ENCODE measurements at regions not wholly inside any gene's neighbourhood (a gene's known extent, or its start where the extent isn't known, plus 50 kb on each side); places are given as distances from the start of the nearest gene placed in this dataset.

- ChIA-PET CTCF (no interaction called here), POLR2A (no interaction called here)
- no peak overlapping the region for H3K27ac ChIP-seq (ENCODE audit: low read length)
- intact Hi-C loops (cut with micrococcal nuclease; ENCODE audit: unreplicated experiment) = no loop called here
- in situ Hi-C loops (cut with HindIII; ENCODE audit: low pct_unique_long_range_greater_than_20kb, low sequenced_read_pairs) = no loop called here
- ATAC-seq (no peak), DNase-seq (ENCODE audit: low read depth, low spot score) (no peak)
- H3K27me3 ChIP-seq (ENCODE audit: control insufficient read depth, insufficient read depth, low read length) = no peaks in the 10 kb centered on the region
- H3K9me3 ChIP-seq (ENCODE audit: control insufficient read depth, insufficient read depth, low read depth, low read length) = no peaks in the 10 kb centered on the region
- H3K36me3 ChIP-seq (ENCODE audit: control insufficient read depth, insufficient read depth, low read length) = no peaks in the 10 kb centered on the region
- no peaks in the 10 kb centered on the region for H3K4me1 ChIP-seq (ENCODE audit: control insufficient read depth, insufficient read depth, low read length)
- no TSS peak for BruUV-seq (replicated peaks)
- no peak for TF ChIP-seq TCF7L2 (IDR thresholded peaks at IDR 0.05; ENCODE audit: low read depth, low read length)
- no peak for TF ChIP-seq REST (IDR thresholded peaks at IDR 0.05; ENCODE audit: insufficient read depth in 1 of 2, low read depth in 2 of 2, low read length in 1 of 2)
- TF ChIP-seq POLR2AphosphoS5 (IDR thresholded peaks at IDR 0.05; ENCODE audit: low read depth, low read length) = no peak
- no peak for TF ChIP-seq SIN3A (IDR thresholded peaks at IDR 0.05; ENCODE audit: borderline replicate concordance, insufficient read depth, low read depth, low read length)
- no peak for TF ChIP-seq CTCF (IDR thresholded peaks at IDR 0.05)
- no peak overlapping the region for H3K4me3 ChIP-seq (ENCODE audit: low read depth in 2 of 2, low read length in 2 of 2)
Measured at GRCh38 chr4:79013756-79014155, 74.5 kb upstream of the PAQR3 start.

- DNase-seq (ENCODE audit: low read depth, low spot score) = no peak
- ChIA-PET POLR2A (interaction anchor here (0.6 kb wide), 1 partner anchor 121 kb away, joined by 3 read pairs; no protein-coding TSS in a partner anchor), CTCF (no interaction called here)
- in situ Hi-C loops (cut with HindIII; ENCODE audit: low pct_unique_long_range_greater_than_20kb, low sequenced_read_pairs) = no loop called here
- no peak overlapping the region for H3K4me3 ChIP-seq (ENCODE audit: low read depth in 2 of 2, low read length in 2 of 2)
- no TSS peak for BruUV-seq (replicated peaks)
- H3K9me3 ChIP-seq (ENCODE audit: control insufficient read depth, insufficient read depth, low read depth, low read length) = no peaks in the 10 kb centered on the region
- H3K36me3 ChIP-seq (ENCODE audit: control insufficient read depth, insufficient read depth, low read length) = no peaks in the 10 kb centered on the region
- intact Hi-C loops (cut with micrococcal nuclease; ENCODE audit: unreplicated experiment) = no loop called here
- no peak overlapping the region for H3K27ac ChIP-seq (ENCODE audit: low read length)
- TF ChIP-seq SIN3A (IDR thresholded peaks at IDR 0.05; ENCODE audit: borderline replicate concordance, insufficient read depth, low read depth, low read length) = no peak
- no peak for TF ChIP-seq CTCF (IDR thresholded peaks at IDR 0.05)
- TF ChIP-seq REST (IDR thresholded peaks at IDR 0.05; ENCODE audit: insufficient read depth in 1 of 2, low read depth in 2 of 2, low read length in 1 of 2) = no peak
- no peak for TF ChIP-seq TCF7L2 (IDR thresholded peaks at IDR 0.05; ENCODE audit: low read depth, low read length)
- no peak for TF ChIP-seq POLR2AphosphoS5 (IDR thresholded peaks at IDR 0.05; ENCODE audit: low read depth, low read length)
- no peaks in the 10 kb centered on the region for H3K4me1 ChIP-seq (ENCODE audit: control insufficient read depth, insufficient read depth, low read length)
- no peak for ATAC-seq
- no peaks in the 10 kb centered on the region for H3K27me3 ChIP-seq (ENCODE audit: control insufficient read depth, insufficient read depth, low read length)
Measured at GRCh38 chr4:78990938-78991810, 51.9 kb upstream of the PAQR3 start.

Measured in Panc1 (cell line).